ENCODE measurements at regions not wholly inside any gene's neighbourhood (a gene's known extent, or its start where the extent isn't known, plus 50 kb on each side); places are given as distances from the start of the nearest gene placed in this dataset.
"Not testable (repeated sequence)": the region's sequence is repeated elsewhere in the genome, so short reads cannot be mapped to it uniquely, and the experiment has no call there.

DNA sequence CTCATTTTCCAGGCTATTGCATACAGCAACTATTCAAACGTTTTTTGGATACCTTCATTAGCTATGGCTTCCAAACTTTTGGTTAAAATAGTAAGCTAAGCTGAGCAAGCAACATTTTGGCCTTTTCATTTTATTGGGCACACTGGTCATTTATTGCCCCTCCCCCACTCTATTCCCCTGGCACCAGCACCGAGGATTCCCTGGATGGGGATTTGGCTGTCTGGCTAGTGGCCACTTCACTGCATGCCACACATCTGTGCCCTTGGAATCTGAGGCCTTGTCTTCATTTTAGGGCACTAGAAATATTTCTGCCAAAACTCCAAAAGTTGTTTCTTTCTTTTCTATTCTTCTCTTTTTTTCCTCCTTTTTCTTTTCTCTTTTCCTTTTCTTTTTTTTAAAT is 980.7 kb downstream of the LTN1 start:
- not testable (repeated sequence) for H3K9me3 ChIP-seq (ENCODE audit: control insufficient read depth in 5 of 5, low read length in 5 of 5); H3K4me1 ChIP-seq (ENCODE audit: control insufficient read depth in 5 of 5, insufficient read depth in 5 of 5, low read length in 5 of 5); H3K9ac ChIP-seq (ENCODE audit: low read length in 5 of 5); H3K27ac ChIP-seq (ENCODE audit: low read depth, low read length); H3K36me3 ChIP-seq (ENCODE audit: control insufficient read depth in 5 of 5, insufficient read depth in 5 of 5, low read length in 5 of 5); H3K27me3 ChIP-seq (ENCODE audit: control insufficient read depth in 5 of 5, insufficient read depth in 4 of 5, low read length in 5 of 5); H3K4me3 ChIP-seq (ENCODE audit: low read depth in 1 of 5, low read length in 5 of 5)

DNA sequence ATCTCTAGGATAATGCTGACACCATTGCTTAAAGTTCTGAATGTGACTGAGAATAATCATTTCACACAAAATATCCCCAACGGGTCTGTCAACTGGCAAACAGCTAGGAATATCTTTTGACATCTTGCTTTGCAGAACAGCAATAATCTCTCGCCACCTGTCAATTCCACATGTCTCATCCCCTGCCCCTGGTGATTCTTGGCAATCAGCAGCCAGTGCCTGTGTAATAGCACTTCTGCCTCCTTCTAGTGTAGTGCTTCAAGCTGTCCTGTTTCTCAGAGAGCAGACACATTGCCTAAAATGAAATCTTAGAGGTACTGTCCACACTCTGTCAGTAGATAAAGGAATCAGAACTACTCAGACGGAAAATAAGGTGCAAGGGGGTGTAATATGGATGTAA is 984.4 kb downstream of the LTN1 start:
- not testable (repeated sequence) for H3K27me3 ChIP-seq (ENCODE audit: control insufficient read depth in 5 of 5, insufficient read depth in 4 of 5, low read length in 5 of 5); H3K4me3 ChIP-seq (ENCODE audit: low read depth in 1 of 5, low read length in 5 of 5); H3K4me1 ChIP-seq (ENCODE audit: control insufficient read depth in 5 of 5, insufficient read depth in 5 of 5, low read length in 5 of 5); H3K36me3 ChIP-seq (ENCODE audit: control insufficient read depth in 5 of 5, insufficient read depth in 5 of 5, low read length in 5 of 5); H3K9ac ChIP-seq (ENCODE audit: low read length in 5 of 5); H3K27ac ChIP-seq (ENCODE audit: low read depth, low read length); H3K9me3 ChIP-seq (ENCODE audit: control insufficient read depth in 5 of 5, low read length in 5 of 5)

DNA sequence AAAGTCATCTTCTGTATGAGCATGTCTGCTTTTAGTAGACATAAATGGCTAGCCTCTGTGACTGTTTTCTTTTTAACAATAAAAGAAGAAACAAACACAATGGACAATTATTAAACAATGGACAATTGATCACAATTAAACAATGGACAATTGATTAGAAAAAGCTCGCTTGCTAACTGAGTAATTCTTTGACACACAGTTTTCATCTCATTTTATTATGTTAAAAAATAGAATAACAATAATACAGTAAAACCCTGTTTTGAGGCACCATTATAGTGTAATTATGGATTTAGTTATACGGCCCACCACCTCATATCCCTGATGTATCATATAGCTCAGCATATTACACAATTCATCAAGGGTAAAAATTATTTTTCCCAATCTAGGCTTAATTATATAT is 989.0 kb downstream of the LTN1 start:
- H3K9me3 ChIP-seq (ENCODE audit: control insufficient read depth in 5 of 5, low read length in 5 of 5); H3K27ac ChIP-seq (ENCODE audit: low read depth, low read length); H3K4me1 ChIP-seq (ENCODE audit: control insufficient read depth in 5 of 5, insufficient read depth in 5 of 5, low read length in 5 of 5); H3K27me3 ChIP-seq (ENCODE audit: control insufficient read depth in 5 of 5, insufficient read depth in 4 of 5, low read length in 5 of 5); H3K36me3 ChIP-seq (ENCODE audit: control insufficient read depth in 5 of 5, insufficient read depth in 5 of 5, low read length in 5 of 5); H3K4me3 ChIP-seq (ENCODE audit: low read depth in 1 of 5, low read length in 5 of 5); H3K9ac ChIP-seq (ENCODE audit: low read length in 5 of 5): not testable (repeated sequence)

DNA sequence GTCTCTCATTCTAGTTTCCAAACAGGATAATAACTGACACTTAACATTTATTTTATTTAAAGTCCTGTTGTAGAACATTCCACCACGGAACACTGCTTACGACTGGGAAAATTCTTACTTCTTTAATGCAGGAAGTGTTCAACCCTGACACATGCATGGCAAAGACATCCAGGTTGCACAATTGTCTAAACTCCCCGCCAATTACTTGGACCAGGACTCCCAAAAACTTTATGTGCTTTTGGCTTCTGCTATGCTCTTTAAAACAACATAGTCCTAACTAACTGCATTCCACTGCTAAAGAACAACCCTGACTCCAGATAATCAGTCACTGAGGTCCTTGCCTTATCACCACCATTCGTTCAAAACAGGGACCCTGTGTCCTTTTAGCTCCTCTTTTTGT is 995.8 kb downstream of the LTN1 start:
- not testable (repeated sequence) for H3K27me3 ChIP-seq (ENCODE audit: control insufficient read depth in 5 of 5, insufficient read depth in 4 of 5, low read length in 5 of 5); H3K4me1 ChIP-seq (ENCODE audit: control insufficient read depth in 5 of 5, insufficient read depth in 5 of 5, low read length in 5 of 5); H3K27ac ChIP-seq (ENCODE audit: low read depth, low read length); H3K4me3 ChIP-seq (ENCODE audit: low read depth in 1 of 5, low read length in 5 of 5); H3K36me3 ChIP-seq (ENCODE audit: control insufficient read depth in 5 of 5, insufficient read depth in 5 of 5, low read length in 5 of 5); H3K9ac ChIP-seq (ENCODE audit: low read length in 5 of 5); H3K9me3 ChIP-seq (ENCODE audit: control insufficient read depth in 5 of 5, low read length in 5 of 5)

DNA sequence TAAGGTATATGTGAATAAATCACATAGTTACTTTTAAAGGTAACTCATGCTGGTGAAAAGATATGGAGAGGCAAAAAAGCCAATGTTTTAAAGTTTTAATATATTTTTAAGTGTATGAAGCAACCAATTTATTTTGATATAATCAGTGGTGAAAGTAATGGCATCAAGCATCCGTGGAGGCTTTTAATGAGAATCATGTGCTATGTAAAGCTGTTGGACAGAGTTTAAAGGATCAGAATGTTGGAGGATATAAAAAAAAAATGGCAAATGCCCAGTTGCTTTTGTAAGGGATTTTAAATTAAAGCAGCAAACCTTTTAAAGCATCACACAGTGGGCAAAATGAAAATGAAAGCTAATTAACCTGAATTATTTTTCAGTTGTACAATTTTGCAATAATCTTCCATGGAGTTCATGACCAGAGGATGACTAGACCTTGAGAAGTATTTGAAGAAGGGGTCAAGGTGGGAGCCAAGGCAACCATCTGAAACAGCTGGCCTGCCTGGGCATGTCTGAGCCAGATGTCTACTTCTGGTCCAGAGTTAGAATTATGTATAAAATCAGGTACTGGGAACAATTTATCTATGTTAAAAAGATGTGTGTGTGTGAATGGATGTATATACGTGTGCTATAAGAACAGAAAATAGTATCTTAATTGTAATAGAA is 1007.9 kb downstream of the LTN1 start:
- H3K9me3 ChIP-seq (ENCODE audit: control insufficient read depth in 5 of 5, low read length in 5 of 5); H3K27me3 ChIP-seq (ENCODE audit: control insufficient read depth in 5 of 5, insufficient read depth in 4 of 5, low read length in 5 of 5); H3K4me1 ChIP-seq (ENCODE audit: control insufficient read depth in 5 of 5, insufficient read depth in 5 of 5, low read length in 5 of 5); H3K9ac ChIP-seq (ENCODE audit: low read length in 5 of 5); H3K27ac ChIP-seq (ENCODE audit: low read depth, low read length); H3K36me3 ChIP-seq (ENCODE audit: control insufficient read depth in 5 of 5, insufficient read depth in 5 of 5, low read length in 5 of 5); H3K4me3 ChIP-seq (ENCODE audit: low read depth in 1 of 5, low read length in 5 of 5): not testable (repeated sequence)

DNA sequence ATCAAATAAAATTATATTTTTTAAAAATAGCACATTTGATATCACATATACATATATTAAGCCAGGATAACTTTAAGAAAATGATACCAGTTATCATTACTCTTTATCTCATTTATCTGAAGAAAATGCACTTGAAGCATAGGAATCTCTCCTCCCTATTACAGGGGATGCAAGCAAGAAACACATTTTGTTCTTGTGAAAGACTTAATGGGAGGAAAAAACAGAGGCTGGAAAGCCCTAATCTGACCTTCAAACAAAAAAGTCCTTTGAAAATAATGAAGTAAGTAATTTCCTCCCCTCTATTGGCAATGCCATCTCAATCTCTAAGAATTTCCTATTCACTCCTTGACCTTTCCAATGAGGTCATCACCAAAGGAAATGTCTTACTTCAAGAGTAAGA is 1012.6 kb upstream of the ADAMTS5 start:
- H3K36me3 ChIP-seq (ENCODE audit: control insufficient read depth in 5 of 5, insufficient read depth in 5 of 5, low read length in 5 of 5); H3K27ac ChIP-seq (ENCODE audit: low read depth, low read length); H3K27me3 ChIP-seq (ENCODE audit: control insufficient read depth in 5 of 5, insufficient read depth in 4 of 5, low read length in 5 of 5); H3K9ac ChIP-seq (ENCODE audit: low read length in 5 of 5); H3K4me3 ChIP-seq (ENCODE audit: low read depth in 1 of 5, low read length in 5 of 5); H3K4me1 ChIP-seq (ENCODE audit: control insufficient read depth in 5 of 5, insufficient read depth in 5 of 5, low read length in 5 of 5); H3K9me3 ChIP-seq (ENCODE audit: control insufficient read depth in 5 of 5, low read length in 5 of 5): not testable (repeated sequence)

DNA sequence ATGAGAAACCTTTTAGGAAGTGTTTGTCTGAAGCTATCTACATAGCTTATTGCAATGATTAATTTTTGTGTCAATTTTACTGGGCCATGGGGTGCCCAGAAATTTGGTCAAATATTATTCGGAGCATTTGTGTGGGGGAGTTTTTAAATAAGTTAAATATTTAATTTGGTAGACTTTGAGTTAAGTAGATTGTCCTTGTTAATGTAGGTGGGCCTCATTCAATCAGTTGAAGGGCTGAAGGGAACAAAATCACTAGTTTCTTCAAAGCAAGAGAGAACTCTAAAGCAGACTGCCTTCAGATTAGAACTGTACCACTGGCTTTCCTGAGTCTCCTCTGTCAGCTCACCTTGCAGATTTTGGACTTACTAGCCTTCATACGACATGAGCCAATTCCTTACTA is 1008.6 kb upstream of the ADAMTS5 start:
- H3K27me3 ChIP-seq (ENCODE audit: control insufficient read depth in 5 of 5, insufficient read depth in 4 of 5, low read length in 5 of 5): no peaks in the 10 kb centered on the region
- no peak overlapping the region for H3K9ac ChIP-seq (ENCODE audit: low read length in 5 of 5)
- H3K36me3 ChIP-seq (ENCODE audit: control insufficient read depth in 5 of 5, insufficient read depth in 5 of 5, low read length in 5 of 5): no peaks in the 10 kb centered on the region
- peaks cover 0 to 3% (median 0%) of the 10 kb centered on the region in 5 donors for H3K9me3 ChIP-seq (ENCODE audit: control insufficient read depth in 5 of 5, low read length in 5 of 5)
- H3K4me1 ChIP-seq (ENCODE audit: control insufficient read depth in 5 of 5, insufficient read depth in 5 of 5, low read length in 5 of 5): no peaks in the 10 kb centered on the region
- no peak overlapping the region for H3K27ac ChIP-seq (ENCODE audit: low read depth, low read length)
- no peak overlapping the region for H3K4me3 ChIP-seq (ENCODE audit: low read depth in 1 of 5, low read length in 5 of 5)

DNA sequence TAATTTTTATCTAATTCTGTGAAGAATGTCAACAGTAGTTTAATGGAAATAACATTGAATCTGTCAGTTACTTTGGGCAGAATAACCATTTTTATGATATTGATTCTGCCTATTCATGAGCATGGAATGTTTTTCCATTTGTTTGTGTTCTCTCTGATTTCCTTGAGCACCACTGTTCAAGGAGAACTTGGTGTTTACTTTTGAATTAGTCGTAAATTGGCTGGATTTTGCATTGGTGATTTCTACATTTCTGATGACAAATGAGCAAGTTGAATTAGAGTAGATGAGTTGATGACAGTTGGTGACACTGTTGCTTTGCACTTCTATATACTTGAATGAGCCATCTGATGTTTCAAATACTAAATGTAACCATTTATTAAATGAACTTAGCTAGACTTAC is 1007.3 kb upstream of the ADAMTS5 start:
- H3K4me3 ChIP-seq (ENCODE audit: low read depth in 1 of 5, low read length in 5 of 5); H3K27me3 ChIP-seq (ENCODE audit: control insufficient read depth in 5 of 5, insufficient read depth in 4 of 5, low read length in 5 of 5); H3K4me1 ChIP-seq (ENCODE audit: control insufficient read depth in 5 of 5, insufficient read depth in 5 of 5, low read length in 5 of 5); H3K27ac ChIP-seq (ENCODE audit: low read depth, low read length); H3K9me3 ChIP-seq (ENCODE audit: control insufficient read depth in 5 of 5, low read length in 5 of 5); H3K36me3 ChIP-seq (ENCODE audit: control insufficient read depth in 5 of 5, insufficient read depth in 5 of 5, low read length in 5 of 5); H3K9ac ChIP-seq (ENCODE audit: low read length in 5 of 5): not testable (repeated sequence)

DNA sequence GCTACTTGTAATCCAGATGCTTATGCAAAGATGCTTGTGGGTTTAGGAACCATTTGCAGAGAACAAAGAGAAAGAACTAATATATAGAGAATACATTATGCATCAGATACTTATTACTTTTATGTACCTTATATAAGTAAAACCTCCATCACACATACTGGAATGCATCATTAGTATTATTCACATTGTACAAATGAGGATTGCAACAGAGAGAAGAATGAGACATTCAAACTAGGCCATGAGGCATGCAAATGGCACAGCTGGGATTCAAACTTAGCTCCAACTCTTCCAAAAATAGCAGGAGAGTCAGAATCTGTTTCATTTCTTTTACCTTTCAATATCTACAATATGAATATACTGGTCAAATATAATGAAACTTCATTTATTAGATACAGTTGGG is 1001.4 kb upstream of the ADAMTS5 start:
- H3K36me3 ChIP-seq (ENCODE audit: control insufficient read depth in 5 of 5, insufficient read depth in 5 of 5, low read length in 5 of 5); H3K27me3 ChIP-seq (ENCODE audit: control insufficient read depth in 5 of 5, insufficient read depth in 4 of 5, low read length in 5 of 5); H3K27ac ChIP-seq (ENCODE audit: low read depth, low read length); H3K9ac ChIP-seq (ENCODE audit: low read length in 5 of 5); H3K4me1 ChIP-seq (ENCODE audit: control insufficient read depth in 5 of 5, insufficient read depth in 5 of 5, low read length in 5 of 5); H3K9me3 ChIP-seq (ENCODE audit: control insufficient read depth in 5 of 5, low read length in 5 of 5); H3K4me3 ChIP-seq (ENCODE audit: low read depth in 1 of 5, low read length in 5 of 5): not testable (repeated sequence)

DNA sequence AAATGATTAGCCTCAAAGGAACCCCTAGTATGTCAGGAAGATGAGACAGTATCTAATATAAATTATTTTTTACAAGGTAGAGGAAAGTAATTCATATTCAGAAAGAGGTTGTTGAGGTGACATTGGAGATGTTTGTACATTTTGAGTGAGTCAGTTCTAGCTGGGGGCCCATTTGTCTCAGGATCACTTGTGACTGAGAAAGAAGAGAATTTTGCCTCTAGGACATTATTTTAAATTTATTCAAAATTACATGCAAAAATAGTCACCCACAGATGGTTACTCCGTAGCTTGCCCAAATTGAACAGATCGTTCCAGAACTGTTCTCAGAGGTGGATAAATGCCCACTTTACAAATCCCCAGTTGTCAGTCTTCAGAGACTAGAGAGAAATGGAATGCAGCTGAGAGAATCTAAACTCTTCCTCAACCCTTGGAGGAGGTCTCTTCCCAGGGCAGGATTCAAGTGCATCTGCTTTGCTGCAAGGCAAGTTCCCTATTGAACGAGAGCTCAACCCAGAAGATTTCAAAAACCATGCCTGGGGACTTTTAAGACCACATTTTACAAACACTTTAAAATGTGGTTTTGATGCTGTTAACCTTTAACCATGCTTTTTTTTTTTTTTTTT is 987.8 kb upstream of the ADAMTS5 start:
- no peak overlapping the region for H3K4me3 ChIP-seq (ENCODE audit: low read depth in 1 of 5, low read length in 5 of 5)
- peaks cover 0 to 7% (median 0%) of the 10 kb centered on the region in 5 donors for H3K4me1 ChIP-seq (ENCODE audit: control insufficient read depth in 5 of 5, insufficient read depth in 5 of 5, low read length in 5 of 5)
- H3K9ac ChIP-seq (ENCODE audit: low read length in 5 of 5): no peak overlapping the region
- no peaks in the 10 kb centered on the region for H3K36me3 ChIP-seq (ENCODE audit: control insufficient read depth in 5 of 5, insufficient read depth in 5 of 5, low read length in 5 of 5)
- no peaks in the 10 kb centered on the region for H3K9me3 ChIP-seq (ENCODE audit: control insufficient read depth in 5 of 5, low read length in 5 of 5)
- no peak overlapping the region for H3K27ac ChIP-seq (ENCODE audit: low read depth, low read length)
- H3K27me3 ChIP-seq (ENCODE audit: control insufficient read depth in 5 of 5, insufficient read depth in 4 of 5, low read length in 5 of 5): no peaks in the 10 kb centered on the region

Data from subcutaneous abdominal adipose tissue (tissue), 5 donors.